Activated T-cell treated with anti-CD3 and anti-CD28 coated beads for 4 hours (primary cell): ENCODE measurements at regions not wholly inside any gene's neighbourhood (a gene's known extent, or its start where the extent isn't known, plus 50 kb on each side); places are given as distances from the start of the nearest gene placed in this dataset.
"Not testable (repeated sequence)": the region's sequence is repeated elsewhere in the genome, so short reads cannot be mapped to it uniquely, and the experiment has no call there.

Source experiments
- DNase-seq: peaks from one replicate; pipeline ENCODE4 v3.0.0-alpha.2; 2020

DNA sequence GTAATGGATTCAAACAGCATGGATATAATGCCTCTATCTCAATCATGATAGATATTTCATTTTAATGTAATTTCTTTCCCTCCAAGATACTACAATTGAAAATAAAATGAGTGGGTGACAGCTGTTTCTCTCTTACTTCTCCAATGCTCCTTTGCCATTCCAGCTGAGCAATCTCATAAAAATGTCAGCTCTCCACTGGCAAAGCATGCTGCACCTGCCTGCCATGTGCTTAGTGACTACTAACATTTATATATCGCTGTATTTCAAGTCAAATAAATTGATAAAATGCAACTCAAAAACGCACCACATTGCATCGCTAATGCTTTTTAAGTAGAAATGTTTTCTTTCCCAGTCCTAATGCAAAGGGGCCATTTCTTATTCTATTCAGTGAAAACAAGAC lies 1093.9 kb downstream of the CBLN2 start:
- DNase-seq, result no peak

DNA sequence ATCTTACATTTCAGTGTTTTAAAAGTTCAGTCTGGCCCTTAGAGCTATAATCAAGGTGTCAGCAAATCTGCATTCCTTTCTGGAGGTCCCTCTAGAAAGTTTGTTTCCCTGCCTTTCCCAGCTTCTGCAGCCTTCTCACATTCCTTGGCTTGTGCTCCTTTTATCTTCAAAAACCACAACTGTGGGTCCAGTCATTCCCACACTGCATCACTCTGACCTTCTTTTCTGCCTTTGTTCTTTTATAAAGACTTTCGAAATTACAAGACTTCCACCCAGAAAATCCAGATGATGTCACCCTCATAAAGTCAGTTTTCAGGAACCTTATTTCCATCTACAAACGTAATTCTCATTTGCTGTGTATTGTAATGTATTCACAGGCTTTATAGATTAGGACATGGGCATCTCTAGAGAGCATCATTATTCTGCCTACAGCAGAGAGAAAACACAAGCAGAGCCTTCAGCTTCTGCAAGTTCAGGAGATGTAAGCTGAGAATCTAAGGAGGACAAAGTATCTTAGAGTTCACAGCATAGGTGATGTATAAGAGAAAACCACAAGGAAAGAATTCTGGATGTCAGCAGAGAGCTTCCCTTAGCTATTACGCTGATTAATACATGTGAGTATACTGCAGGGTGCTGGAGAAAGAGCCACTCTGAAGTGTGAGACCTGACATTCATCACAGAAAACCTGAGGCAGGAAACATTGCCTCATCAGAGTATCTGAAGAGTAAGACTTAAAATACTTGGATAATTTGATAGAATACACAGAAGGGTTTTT lies 1100.2 kb downstream of the CBLN2 start:
- no peak for DNase-seq

DNA sequence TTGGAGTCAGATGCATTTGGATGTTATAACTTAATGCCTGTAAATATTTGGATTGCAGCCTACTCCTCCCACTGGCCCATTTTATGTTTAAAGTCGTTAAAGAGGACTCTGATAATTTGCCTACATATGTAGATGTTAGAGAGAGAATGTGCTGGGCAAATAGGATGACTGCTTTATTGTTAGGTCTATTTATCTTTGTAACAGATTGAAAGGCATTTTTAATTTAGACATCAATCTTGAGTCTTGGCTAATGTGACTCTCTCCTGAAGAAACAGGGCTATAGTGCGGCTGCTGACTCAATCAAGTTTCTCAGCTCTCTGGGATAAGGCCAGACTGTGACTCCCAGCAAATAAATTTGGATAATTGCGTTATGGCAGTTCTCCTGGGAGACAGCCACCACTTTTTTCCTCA lies 1101.4 kb downstream of the CBLN2 start:
- DNase-seq, result no peak

DNA sequence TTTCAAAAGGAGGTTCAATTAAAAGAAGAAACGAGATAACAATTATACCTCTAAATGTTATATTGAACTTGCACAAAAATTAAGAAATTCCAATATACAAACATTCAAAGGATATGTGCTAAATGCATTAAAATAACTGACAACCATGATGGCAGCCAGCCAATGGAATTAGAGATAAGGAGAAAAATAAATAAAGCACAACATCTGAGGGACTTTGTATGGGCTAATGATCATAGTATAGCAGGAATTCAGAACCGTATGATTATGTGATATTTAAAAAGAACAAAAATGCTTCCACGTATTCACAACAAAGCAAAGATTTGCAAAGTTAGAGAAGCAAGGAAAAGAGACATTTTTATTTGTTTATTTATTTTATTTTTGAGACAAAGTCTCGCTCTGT lies 1103.0 kb downstream of the CBLN2 start:
- no peak for DNase-seq

DNA sequence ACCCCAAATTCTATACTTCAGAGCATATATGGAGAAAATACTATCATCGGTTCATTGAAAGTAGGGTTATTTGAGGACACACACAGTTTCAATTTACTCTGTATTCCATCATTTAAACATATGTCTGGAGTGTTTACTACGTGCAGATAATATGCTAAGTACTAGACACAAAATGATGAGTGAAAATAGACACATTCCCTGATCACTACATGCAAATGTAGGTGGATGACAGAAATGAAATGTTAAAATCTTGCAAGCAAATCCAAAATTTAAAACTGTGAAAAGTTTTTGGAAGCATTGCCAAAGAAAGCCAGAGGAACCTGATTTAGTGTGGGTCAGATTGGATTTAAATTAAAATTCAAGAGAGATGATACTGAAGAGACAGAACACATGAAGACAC lies 1106.6 kb downstream of the CBLN2 start:
- DNase-seq, result no peak

DNA sequence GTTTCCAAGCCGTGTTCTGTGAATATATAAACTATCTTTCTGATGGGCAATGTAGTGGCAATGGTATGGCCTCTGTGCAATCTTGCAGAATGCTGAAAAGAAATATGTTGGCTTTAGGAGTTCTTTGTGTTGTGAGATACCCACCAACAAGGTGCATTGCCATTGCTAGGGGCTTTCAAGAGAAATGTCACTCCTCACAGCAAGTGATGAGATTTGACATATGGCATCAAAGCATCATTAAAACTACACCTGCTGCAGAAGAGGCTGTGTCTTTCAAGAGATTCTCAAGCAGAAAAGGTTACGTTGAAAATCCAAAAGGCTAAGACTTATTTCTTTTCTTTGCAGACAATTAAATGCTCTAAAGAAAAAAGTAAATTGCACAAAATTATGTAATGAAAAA lies 1110.8 kb downstream of the CBLN2 start:
- no peak for DNase-seq

DNA sequence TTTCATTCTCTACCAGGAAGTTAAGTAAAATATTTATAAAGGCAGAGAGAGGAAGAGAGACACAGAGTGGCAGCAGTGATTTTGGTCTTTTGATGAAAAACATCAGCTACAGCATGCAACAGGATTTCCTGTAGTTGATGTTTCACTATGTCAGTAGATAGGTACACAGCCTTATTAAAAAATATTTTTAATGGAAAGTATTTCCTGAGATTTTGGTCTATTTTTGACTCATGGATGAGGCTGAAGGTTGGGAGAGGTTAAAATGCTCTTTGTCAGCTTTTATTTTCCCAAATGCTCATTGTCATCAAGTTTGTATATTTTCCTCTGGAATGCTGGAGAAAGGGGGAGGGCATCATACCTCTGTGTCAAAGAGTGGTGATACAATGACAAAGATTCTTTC lies 1112.5 kb downstream of the CBLN2 start:
- no peak for DNase-seq

DNA sequence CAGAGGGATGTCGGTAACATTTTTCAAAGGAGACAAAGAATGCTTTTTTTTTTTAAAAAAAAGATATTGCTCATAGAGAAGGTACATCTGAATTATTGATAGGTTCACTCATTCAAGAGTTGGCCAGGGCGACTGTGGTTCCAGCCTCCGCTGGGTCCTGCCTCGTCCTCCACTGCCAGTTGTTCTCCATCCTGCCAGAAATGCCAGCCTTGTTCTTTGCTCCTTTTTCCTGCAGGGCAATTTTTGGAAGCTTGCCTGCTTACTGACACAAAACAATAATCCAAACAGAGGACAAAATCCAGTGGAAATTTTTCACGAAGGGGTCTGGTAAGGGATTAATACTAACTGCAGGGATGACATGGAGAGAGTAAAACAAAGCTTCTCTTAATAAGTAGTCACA lies 1113.0 kb downstream of the CBLN2 start:
- no peak for DNase-seq

DNA sequence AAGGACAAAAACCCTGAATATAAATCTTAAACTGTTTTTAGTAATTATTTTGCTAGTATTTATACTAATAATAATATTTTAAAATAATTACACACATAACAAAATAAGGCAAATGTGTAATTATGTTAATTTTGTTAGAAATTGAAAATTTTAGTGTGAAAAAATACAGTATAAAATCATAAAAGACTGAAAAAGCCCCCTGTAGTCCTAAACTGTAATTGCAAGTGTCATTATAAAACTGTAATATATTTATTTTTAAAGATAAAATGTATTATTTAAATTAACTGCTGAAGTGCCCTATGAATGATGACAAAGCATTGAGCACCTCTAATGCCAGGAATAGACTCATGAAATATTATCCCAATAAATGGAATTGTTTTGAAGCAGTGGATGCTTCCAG lies 1117.7 kb downstream of the CBLN2 start:
- DNase-seq, result no peak

DNA sequence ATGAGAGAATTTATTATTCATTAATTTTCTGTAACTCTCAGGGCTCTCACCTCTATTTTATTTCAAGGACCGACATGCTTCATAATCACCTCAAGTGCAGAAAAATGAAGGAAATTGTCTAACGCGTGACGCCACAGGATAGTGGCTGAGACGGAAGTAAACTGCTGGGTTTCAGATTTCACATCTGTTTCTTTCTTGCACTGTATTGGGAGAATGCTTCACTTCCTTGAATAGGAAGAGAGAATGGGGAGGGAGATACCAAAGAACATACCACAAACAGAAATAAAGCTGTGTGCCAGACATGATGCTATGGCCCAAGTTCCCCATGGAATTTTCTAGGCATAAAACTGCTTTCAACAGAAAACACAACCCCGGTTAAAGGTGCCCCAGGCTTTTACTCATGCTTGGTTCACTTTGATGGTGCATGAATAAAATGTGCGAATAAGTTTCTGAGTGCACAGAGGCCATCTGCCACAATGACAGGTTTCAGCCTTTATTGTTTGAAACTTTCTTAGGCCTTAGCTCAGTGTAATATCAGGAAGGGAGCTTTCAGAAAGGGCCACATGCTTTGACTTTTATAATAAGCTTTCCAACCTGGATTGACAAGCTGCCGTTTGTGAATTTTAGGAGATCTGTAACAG lies 1116.4 kb downstream of the SOCS6 start:
- DNase-seq, result no peak

DNA sequence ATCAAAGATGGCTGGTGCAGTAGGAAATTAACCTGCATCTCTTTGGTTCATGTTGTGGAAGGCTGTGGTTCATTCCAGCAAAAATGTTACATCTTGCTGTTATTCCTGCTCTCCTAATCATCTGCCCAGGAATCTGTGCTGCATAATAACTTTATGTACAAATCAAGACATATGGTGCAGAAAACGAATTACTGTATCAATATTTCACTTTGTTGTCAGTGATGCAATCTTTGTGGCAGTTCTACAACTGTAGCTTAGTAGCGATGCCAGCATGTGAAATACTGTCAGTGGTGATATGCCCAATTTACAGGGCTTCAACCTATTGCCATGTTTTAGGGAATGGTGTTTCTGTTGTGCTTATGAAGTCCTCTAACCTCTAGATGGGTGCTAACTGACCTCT lies 1114.7 kb downstream of the SOCS6 start:
- DNase-seq, result no peak

DNA sequence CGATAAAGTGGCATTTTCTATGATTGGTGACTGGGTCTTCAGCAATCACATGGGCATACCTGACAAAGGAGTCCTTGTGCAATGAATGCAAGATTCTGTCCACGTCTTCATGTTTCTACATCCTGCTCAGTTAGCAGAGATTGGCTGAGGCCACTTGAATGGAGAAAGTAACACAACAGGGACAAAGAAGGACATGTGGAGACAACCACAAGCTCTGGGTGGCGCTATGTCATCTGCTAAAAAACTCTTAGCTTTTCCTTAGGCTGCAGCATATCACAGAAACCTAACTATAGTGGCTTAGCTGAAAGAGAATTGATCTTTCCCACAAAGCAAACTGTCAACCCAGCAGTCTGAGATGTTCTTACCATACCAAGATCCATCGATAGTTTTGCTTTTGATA lies 1109.7 kb downstream of the SOCS6 start:
- DNase-seq, result no peak

DNA sequence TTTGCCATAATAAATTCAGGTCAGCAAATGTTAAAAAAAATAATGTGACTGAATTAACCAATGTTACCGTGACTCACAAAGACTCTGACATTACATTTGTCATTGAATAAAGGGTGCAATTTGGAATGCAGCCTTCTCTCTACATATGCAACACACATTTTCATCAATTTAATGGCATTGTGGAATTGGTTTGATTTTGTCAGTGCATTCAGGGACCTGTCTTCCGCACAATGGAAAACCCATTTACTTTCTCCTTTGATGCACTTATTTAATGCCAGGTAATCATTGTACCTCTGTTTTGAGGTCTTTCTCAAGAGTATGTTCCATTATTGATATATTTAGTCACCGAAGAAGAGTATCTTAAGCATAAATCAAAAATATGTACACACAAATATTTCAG lies 1099.3 kb downstream of the SOCS6 start:
- DNase-seq, result no peak

DNA sequence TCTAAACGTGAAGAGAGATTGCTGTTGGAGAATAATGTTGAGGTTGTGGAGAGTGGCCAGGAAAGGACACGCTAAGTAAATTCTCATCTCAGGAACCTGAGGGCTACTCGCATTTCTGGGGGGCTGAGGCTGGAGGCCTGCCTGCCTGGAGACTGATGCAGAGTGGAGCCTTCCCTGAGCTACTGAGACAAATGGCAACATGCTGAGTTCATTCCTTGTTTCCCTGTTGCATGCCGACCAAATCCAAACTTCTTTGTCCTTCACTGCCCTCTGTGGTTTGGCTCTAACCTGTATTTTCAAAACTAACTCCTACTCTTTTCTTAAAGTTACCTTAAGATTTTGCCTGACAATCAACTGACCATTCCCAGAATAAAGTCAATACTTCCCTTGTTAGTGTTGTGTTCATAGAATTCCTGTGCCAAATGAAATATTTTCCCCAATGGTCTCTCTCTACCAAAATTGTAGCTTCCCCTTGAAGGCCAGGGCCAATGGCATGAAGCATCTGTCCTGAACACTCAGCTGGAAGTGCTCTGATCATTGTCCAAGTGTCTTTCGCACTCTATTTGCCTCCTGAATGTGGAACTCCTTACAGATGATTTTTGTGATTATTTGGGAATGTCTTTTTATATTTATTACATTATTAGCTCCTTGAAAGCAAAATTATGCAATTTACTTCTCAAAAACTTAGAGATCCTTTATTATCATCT lies 1085.6 kb downstream of the SOCS6 start:
- DNase-seq, result no peak

DNA sequence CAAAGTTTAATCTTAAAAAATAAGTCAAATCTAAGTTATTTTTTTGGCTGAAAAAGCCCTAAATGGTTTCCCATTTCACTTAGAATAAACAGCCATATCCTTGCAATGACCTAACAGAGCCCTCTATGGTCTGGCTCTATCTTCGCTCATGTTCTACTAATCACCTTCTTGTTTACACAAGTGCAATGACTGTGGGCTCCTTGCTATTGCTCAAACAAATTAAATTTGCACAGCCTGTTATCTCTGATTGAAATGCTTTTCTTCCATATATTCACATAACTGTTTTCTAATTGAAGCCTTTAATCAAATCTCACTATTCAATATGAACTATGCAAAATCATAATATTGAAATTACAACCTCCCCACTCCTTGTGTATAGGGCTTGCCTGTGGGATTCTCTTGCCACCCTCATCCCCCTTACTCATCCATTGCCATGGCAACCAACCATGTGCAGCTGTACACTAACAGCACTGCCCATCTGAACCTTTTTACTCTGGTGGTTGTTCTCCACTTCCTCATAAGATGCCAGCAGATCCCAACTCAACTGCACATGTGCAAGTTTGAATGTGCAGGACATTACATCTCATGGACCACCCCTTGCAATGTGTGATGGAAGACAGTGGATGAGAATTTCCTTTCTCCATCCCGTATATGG lies 1083.2 kb downstream of the SOCS6 start:
- no peak for DNase-seq

DNA sequence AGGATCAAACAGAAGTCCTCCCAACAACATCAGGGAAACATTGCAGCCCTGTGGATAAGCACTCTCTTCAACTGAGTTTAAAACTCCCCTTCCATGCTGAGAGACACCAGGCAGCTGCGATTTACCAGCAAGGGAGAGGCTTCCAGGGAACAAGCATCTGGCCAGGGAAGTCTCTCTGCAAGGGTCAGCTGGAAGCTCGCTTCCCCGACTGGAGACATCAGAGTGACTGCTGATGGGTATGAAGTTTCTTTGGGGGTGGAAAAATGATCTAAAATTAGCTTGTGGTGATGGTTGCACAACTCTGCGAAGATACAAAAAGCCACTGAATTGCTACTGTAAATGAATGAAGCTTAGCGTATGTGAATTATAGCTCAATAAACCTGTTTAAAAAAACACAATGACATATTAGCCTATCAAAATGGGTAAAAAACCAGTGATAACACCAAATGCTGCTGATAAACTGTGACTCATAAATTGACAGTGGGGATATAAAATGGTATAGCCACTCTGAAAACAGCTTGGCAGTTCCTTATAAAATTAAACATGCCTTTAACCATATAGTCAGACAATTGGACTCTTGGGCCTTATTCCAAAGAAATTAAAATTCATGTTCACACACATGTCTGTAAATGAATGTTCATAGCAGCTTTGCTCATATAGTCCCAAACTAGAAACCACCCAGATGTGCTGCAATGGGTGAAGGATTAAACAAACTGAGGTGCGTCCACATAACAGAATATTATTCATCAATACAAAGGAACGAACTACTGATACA lies 1082.0 kb downstream of the SOCS6 start:
- no peak for DNase-seq

DNA sequence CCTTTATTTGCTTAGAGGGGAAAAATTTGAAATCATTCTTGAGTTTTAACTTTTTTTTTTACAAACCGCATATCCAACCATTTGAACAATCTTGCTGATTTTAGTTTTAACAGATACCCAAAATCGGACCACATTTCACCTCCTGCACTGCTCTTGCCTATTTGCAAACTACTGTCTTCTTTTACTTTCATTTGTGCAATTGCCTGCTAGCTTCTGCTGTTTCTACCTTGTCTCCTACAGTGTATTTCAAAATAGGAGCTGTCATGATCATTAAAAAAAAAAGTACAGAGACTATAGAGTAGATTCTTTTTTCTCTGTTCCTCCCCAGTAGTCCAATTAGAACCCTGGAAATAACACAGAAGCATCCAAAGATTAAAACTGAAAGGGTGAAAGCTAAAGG lies 1081.2 kb downstream of the SOCS6 start:
- DNase-seq, result no peak

DNA sequence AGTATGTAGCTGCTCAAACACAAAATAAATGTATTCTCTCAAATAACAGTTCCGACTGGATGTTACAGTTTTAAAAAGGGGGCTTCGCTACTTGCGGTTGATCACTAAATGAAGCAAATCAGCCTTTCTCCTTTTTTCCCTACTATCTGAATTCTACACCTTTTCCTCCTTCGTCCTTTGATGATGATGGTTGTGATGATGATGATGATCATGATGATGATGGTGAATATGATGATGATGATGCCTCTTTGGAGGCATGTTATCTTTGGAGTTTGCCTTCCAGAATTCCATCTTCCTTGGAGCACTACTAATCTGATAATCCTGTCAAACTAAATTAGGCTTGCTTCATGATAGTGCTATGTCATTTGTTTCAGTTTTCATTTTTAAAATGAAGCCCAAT lies 1073.3 kb downstream of the SOCS6 start:
- no peak for DNase-seq

DNA sequence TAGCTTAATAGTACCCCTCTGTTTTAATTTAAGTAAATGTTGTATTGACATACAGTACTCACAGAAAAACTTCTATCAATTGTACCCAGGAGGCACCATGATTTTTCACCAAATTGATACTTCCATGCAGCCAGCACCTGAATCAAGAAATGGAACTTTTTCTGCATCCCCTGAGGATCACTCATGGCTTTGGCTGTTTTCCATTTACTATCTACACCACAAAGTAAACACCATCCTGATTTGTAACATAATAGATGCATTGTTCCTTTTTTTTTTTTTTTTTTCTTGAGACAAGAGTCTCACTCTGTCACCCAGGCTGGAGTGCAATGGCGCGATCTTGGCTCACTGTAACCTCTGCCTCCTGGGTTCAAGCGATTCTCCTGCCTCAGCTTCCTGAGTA lies 1066.8 kb downstream of the SOCS6 start:
- not testable (repeated sequence) for DNase-seq

DNA sequence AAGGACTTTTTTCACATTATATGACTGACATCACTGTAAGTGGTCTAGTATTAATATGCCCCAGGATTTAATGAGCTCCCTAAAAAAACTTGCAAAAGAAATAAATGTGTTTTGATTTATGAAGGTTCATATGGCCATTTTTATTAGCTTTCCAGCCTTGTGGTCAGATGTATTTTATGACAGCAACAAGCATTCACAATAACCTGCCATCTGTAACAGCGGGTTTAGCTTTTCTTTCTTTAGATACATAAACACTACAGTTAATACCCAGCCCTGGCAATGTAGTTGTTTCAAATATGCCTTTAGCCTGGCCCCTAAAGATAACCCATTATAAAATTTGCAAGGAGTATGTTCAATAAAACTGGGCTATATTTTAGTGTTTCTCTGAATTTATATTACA lies 1063.8 kb downstream of the SOCS6 start:
- DNase-seq, result no peak

DNA sequence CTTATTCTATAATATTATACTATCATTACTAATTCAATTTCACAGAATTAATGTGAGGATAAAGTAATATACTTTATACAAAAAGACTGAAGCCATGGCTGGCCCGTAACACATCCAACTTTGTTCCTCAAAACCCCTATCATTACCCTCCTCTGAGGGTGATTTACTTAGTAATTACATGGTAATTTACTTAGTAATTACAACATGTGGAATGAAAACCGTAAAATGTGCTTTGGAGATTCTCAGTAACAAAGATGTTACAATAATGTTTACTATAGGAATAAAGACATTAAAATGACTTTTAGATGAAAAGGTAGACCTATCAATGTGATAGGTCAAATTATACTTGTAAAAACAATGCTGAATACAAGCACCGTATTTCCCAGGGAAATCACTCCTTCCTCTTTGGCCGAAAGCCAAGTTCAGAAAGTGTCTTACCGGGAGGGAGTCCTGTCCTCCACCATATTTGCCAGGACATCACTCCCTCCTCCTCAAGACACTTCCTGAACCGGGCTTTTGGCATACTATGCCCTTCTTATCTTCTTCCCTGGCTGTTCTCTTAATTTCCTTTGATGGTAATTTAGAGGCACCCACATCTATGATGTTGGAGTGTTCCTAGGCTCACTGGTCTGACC lies 1047.8 kb downstream of the SOCS6 start:
- no peak for DNase-seq

DNA sequence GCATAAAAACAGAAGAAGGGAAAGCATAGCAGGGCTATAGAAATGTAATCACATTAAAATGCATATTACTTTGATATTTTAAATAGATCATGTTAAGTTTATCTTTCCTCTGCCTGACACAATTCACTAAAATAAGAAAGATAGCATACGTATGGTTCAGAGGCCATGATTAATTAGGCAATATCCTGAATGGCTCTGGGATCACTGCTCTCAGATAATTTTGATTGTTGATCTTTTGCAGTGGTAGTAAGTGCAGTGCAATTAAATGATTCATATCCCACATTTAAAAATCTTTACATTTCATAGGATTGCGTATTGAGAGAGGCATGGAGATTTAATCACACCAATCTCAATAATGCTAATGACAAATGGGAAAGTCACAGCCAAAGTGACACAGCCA lies 1040.7 kb downstream of the SOCS6 start:
- no peak for DNase-seq
